H1 (cell line): ENCODE measurements at regions not wholly inside any gene's neighbourhood (a gene's known extent, or its start where the extent isn't known, plus 50 kb on each side); places are given as distances from the start of the nearest gene placed in this dataset.

Source experiments
- CTCF ChIA-PET: fragments of 300-600 bp; sonication (Branson Sonifier 250); formaldehyde crosslinking; loops from one replicate; lab custom pipeline; 2021; ENCODE audit not compliant: partially characterized antibody; lab: Charles Lee
- POLR2A ChIA-PET: fragments of 300-600 bp; sonication (Branson Sonifier 250); formaldehyde crosslinking; loops from one replicate; lab custom pipeline; 2021; ENCODE audit warnings: inconsistent platforms; ENCODE audit not compliant: partially characterized antibody; lab: Charles Lee
- DNase-seq, 2 experiments: peaks; one replicate each; pipeline versions ENCODE4 v3.0.0 to v3.0.0-alpha.2; 2010 to 2022; ENCODE audit warnings: low spot score in 2 of 2, low read depth in 1 of 2, mixed read lengths in 1 of 2
- FAIRE-seq: peaks from 2 replicates; lab custom pipeline; 2011; peaks lifted over from hg19 to GRCh38; lab: Jason Lieb, UNC
- H2AFZ ChIP-seq: 2 replicates; pipeline ENCODE4 v1.8.1; 2012; ENCODE audit warnings: low read length, inconsistent platforms
- H2AK5ac ChIP-seq: 2 replicates; pipeline ENCODE4 v1.6.1; 2013; ENCODE audit warnings: low read depth, low read length
- H2BK120ac ChIP-seq: replicated peaks from 2 replicates; pipeline ENCODE3; 2013; ENCODE audit warnings: low read depth, low read length, inconsistent platforms
- H2BK12ac ChIP-seq: 2 replicates; pipeline ENCODE4 v1.6.1; 2013; ENCODE audit warnings: low read depth, low read length
- H2BK15ac ChIP-seq: 2 replicates; pipeline ENCODE4 v1.6.1; 2013; ENCODE audit warnings: low read length
- H2BK20ac ChIP-seq: 2 replicates; pipeline ENCODE4 v1.6.1; 2013; ENCODE audit warnings: low read length
- H2BK5ac ChIP-seq: 2 replicates; pipeline ENCODE4 v1.6.1; 2013; ENCODE audit warnings: low read depth, low read length
- H3K14ac ChIP-seq: 2 replicates; pipeline ENCODE4 v1.6.1; 2013; ENCODE audit warnings: inconsistent platforms; ENCODE audit not compliant: insufficient read length
- H3K18ac ChIP-seq: 2 replicates; pipeline ENCODE4 v1.6.1; 2013; ENCODE audit warnings: low read length; ENCODE audit errors: extremely low read depth
- H3K23ac ChIP-seq: 2 replicates; pipeline ENCODE4 v1.6.1; 2013; ENCODE audit warnings: inconsistent platforms; ENCODE audit not compliant: insufficient read length
- H3K23me2 ChIP-seq: 2 replicates; pipeline ENCODE4 v1.6.1; 2013; ENCODE audit warnings: low read depth, low read length
- H3K27ac ChIP-seq: 2 replicates; pipeline ENCODE4 v1.6.1; 2011; ENCODE audit warnings: low read depth, low read length, inconsistent platforms
- H3K27me3 ChIP-seq, 4 experiments: replicated peaks in 1 of 4; 1 replicate in 1 of 4; 2 replicates in 3 of 4; pipeline versions ENCODE4 v1.6.1 to v1.8.1; 2011 to 2013; ENCODE audit warnings: low read length in 3 of 4, mild to moderate bottlenecking in 3 of 4, inconsistent platforms in 2 of 4, mixed read lengths in 2 of 4, moderate library complexity in 1 of 4; ENCODE audit not compliant: control insufficient read depth in 3 of 4, insufficient read depth in 3 of 4; ENCODE audit errors: extremely low read depth in 1 of 4
- H3K36me3 ChIP-seq, 4 experiments: 2 replicates each; pipeline versions ENCODE4 v1.6.1 to v1.8.1; 2011 to 2013; ENCODE audit warnings: mild to moderate bottlenecking in 4 of 4, low read length in 3 of 4, moderate library complexity in 2 of 4, control low read depth in 1 of 4, inconsistent platforms in 1 of 4; ENCODE audit not compliant: insufficient read depth in 4 of 4, control insufficient read depth in 2 of 4
- H3K4ac ChIP-seq: replicated peaks from 2 replicates; pipeline ENCODE3; 2013; ENCODE audit warnings: low read length, low read depth, mixed read lengths, inconsistent platforms; ENCODE audit not compliant: insufficient read length
- H3K4me1 ChIP-seq, 4 experiments: replicated peaks in 1 of 4; 1 replicate in 1 of 4; 2 replicates in 3 of 4; pipeline versions ENCODE4 v1.6.1 to v1.8.1; 2011 to 2013; ENCODE audit warnings: low read length in 3 of 4, inconsistent platforms in 2 of 4, mixed read lengths in 1 of 4; ENCODE audit not compliant: insufficient read depth in 4 of 4, control insufficient read depth in 3 of 4
- H3K4me2 ChIP-seq, 2 experiments: 2 replicates each; pipeline versions ENCODE4 v1.6.1 to v1.8.1; 2011 to 2013; ENCODE audit warnings: low read depth in 2 of 2, low read length in 2 of 2, control low read depth in 1 of 2, inconsistent platforms in 1 of 2, mild to moderate bottlenecking in 1 of 2; ENCODE audit not compliant: insufficient read depth in 1 of 2
- H3K4me3 ChIP-seq, 4 experiments: fragments of 200-600, 300-600 bp in 1 of 4; sonication (generic), shearing (Covaris generic), sonication (Bioruptor Twin) in 1 of 4; 2 replicates each; pipeline versions ENCODE4 v1.5.1 to v1.8.1; 2011 to 2016; ENCODE audit warnings: low read length in 4 of 4, low read depth in 3 of 4, control low read depth in 2 of 4, inconsistent platforms in 2 of 4, mild to moderate bottlenecking in 2 of 4, mixed read lengths in 1 of 4, moderate library complexity in 1 of 4; ENCODE audit not compliant: insufficient read depth in 2 of 4; ENCODE audit errors: extremely low read depth in 1 of 4
- H3K56ac ChIP-seq: replicated peaks from 2 replicates; pipeline ENCODE3; 2013; ENCODE audit warnings: low read depth, mild to moderate bottlenecking, mixed read lengths, low read length, inconsistent platforms; ENCODE audit not compliant: insufficient read length
- H3K79me1 ChIP-seq: 2 replicates; pipeline ENCODE4 v1.6.1; 2013; ENCODE audit warnings: low read depth, low read length, control low read depth
- H3K79me2 ChIP-seq, 2 experiments: 2 replicates each; pipeline versions ENCODE4 v1.6.1 to v1.8.1; 2012 to 2013; ENCODE audit warnings: low read length in 2 of 2, mild to moderate bottlenecking in 2 of 2, inconsistent platforms in 1 of 2; ENCODE audit not compliant: insufficient read depth in 2 of 2, control insufficient read depth in 1 of 2
- H3K9ac ChIP-seq, 4 experiments: replicated peaks in 1 of 4; 1 replicate in 1 of 4; 2 replicates in 3 of 4; pipeline versions ENCODE4 v1.6.1 to v1.8.1; 2011 to 2013; ENCODE audit warnings: low read depth in 3 of 4, low read length in 3 of 4, control low read depth in 2 of 4, mild to moderate bottlenecking in 2 of 4, moderate library complexity in 2 of 4, inconsistent platforms in 1 of 4; ENCODE audit errors: extremely low read depth in 1 of 4
- H3K9me3 ChIP-seq, 2 experiments: 2 replicates each; pipeline versions ENCODE4 v1.6.1 to v1.8.1; 2012 to 2013; ENCODE audit warnings: mild to moderate bottlenecking in 2 of 2, moderate library complexity in 2 of 2, control low read depth in 1 of 2, inconsistent platforms in 1 of 2, low read depth in 1 of 2, low read length in 1 of 2, mixed read lengths in 1 of 2; ENCODE audit not compliant: insufficient read depth in 2 of 2
- H4K20me1 ChIP-seq, 2 experiments: replicated peaks in 1 of 2; 2 replicates each; pipeline versions ENCODE3 to v1.8.1; 2011 to 2013; ENCODE audit warnings: inconsistent platforms in 2 of 2, low read length in 2 of 2, mild to moderate bottlenecking in 1 of 2; ENCODE audit not compliant: insufficient read depth in 2 of 2, control insufficient read depth in 1 of 2
- H4K5ac ChIP-seq: 2 replicates; pipeline ENCODE4 v1.6.1; 2013; ENCODE audit warnings: low read length, low read depth, mixed read lengths, inconsistent platforms; ENCODE audit not compliant: insufficient read length
- H4K8ac ChIP-seq: 2 replicates; pipeline ENCODE4 v1.8.0; 2013; ENCODE audit warnings: mild to moderate bottlenecking, moderate library complexity, low read length, inconsistent platforms; ENCODE audit not compliant: insufficient read depth; ENCODE audit errors: extremely low read depth
- H4K91ac ChIP-seq: replicated peaks from 2 replicates; pipeline ENCODE3; 2013; ENCODE audit warnings: low read length, mixed read lengths, inconsistent platforms; ENCODE audit not compliant: insufficient read length
- ATF3 ChIP-seq: IDR thresholded peaks from 2 replicates; pipeline ENCODE4 v1.6.1; 2011; ENCODE audit warnings: low read depth, mild to moderate bottlenecking, low read length; ENCODE audit not compliant: insufficient read depth
- CHD1 ChIP-seq: IDR thresholded peaks from 2 replicates; pipeline ENCODE4 v1.6.1; 2012; ENCODE audit warnings: low read depth, low read length, improper control_type of control experiment
- CHD2 ChIP-seq: IDR thresholded peaks from 2 replicates; pipeline ENCODE4 v1.6.1; 2012; ENCODE audit warnings: low read length, improper control_type of control experiment
- GTF2F1 ChIP-seq: IDR thresholded peaks from 2 replicates; pipeline ENCODE4 v1.6.1; 2012; ENCODE audit warnings: low read depth, low read length, improper control_type of control experiment, borderline replicate concordance
- HDAC6 ChIP-seq: IDR thresholded peaks from one replicate; pipeline ENCODE4 v1.7.1; 2012; ENCODE audit warnings: low read depth, mild to moderate bottlenecking, inconsistent platforms, low read length, moderate library complexity
- MAFK ChIP-seq: IDR thresholded peaks from 2 replicates; pipeline ENCODE4 v1.6.1; 2012; ENCODE audit warnings: low read depth, mild to moderate bottlenecking, improper control_type of control experiment, low read length
- PHF8 ChIP-seq: fragments of 200-600 bp; sonication (generic); conservative IDR thresholded peaks from 2 replicates; pipeline ENCODE4 v1.7.1; 2012; ENCODE audit warnings: low read depth, mild to moderate bottlenecking, inconsistent platforms, low read length, moderate library complexity
- POLR2A ChIP-seq, 2 experiments: IDR thresholded peaks; 1 replicate in 1 of 2; 2 replicates in 1 of 2; pipeline ENCODE4 v1.6.1; 2011; ENCODE audit warnings: low read depth in 2 of 2, low read length in 2 of 2, mild to moderate bottlenecking in 2 of 2; ENCODE audit errors: control extremely low read depth in 1 of 2
- POU5F1 ChIP-seq: IDR thresholded peaks from 2 replicates; pipeline ENCODE4 v1.6.1; 2011; ENCODE audit warnings: low read depth, mild to moderate bottlenecking, low read length, moderate library complexity
- SP1 ChIP-seq: IDR thresholded peaks from 2 replicates; pipeline ENCODE4 v1.6.1; 2011; ENCODE audit warnings: low read depth, low read length
- WGBS, 2 experiments: shearing (Covaris generic) in 1 of 2; methylation state at CpG; one replicate each; pipeline versions ENCODE4 v1.1.6 to v1.1.7; 2013 to 2015; ENCODE audit warnings: low lambda C conversion rate in 2 of 2, mixed read lengths in 2 of 2, inconsistent platforms in 1 of 2, low coverage in 1 of 2, missing lambda C conversion rate in 1 of 2; ENCODE audit not compliant: insufficient replicate concordance in 2 of 2, insufficient coverage in 1 of 2, insufficient read length in 1 of 2; ENCODE audit errors: extremely low coverage in 1 of 2, missing lambda C conversion rate in 1 of 2; 5-methylcytosine and 5-hydroxymethylcytosine counted together
- TF ChIP-seq, protein P1 (sequence below): IDR thresholded peaks from 2 replicates; pipeline ENCODE4 v1.6.1; 2011; ENCODE audit warnings: low read length, improper control_type of control experiment

- DNase-seq (no peak), FAIRE-seq (no peak)
- no peak overlapping the region for H2BK15ac ChIP-seq
- no peak overlapping the region for H2BK120ac ChIP-seq
- no peak overlapping the region for H3K14ac ChIP-seq
- no peak overlapping the region for H3K4ac ChIP-seq
- no peak overlapping the region for H3K18ac ChIP-seq
- no peak overlapping the region for H2AK5ac ChIP-seq
- no peak overlapping the region for H3K4me3 ChIP-seq
- H3K27me3 ChIP-seq, result no peaks in the 10 kb centered on the region
- no peaks in the 10 kb centered on the region for H3K23me2 ChIP-seq
- no peak overlapping the region for H2BK5ac ChIP-seq
- H3K79me1 ChIP-seq, result 0 out of 2 replicates have a peak, but pooled peaks cover 2% of the 10 kb centered on the region
- H4K8ac ChIP-seq, result no peak overlapping the region
- H3K79me2 ChIP-seq, result no peaks in the 10 kb centered on the region
- H3K27ac ChIP-seq, result no peak overlapping the region
- no peaks in the 10 kb centered on the region for H3K9me3 ChIP-seq
- no peak overlapping the region for H3K23ac ChIP-seq
- H3K4me1 ChIP-seq, result peaks cover 0 to 6% (median 2%) of the 10 kb centered on the region in 4 experiments; a peak in 1 of 7 replicates
- no peak overlapping the region for H3K56ac ChIP-seq
- H4K91ac ChIP-seq, result no peak overlapping the region
- no peak overlapping the region for H2AFZ ChIP-seq
- ChIA-PET POLR2A (no interaction called here), CTCF (interaction anchor here (0.7 kb wide), 1 partner anchor 12 kb away, joined by 3 read pairs; no protein-coding TSS in a partner anchor)
- H2BK12ac ChIP-seq, result no peak overlapping the region
- no peak overlapping the region for H3K9ac ChIP-seq
- H3K36me3 ChIP-seq, result no peaks in the 10 kb centered on the region
- no peak for TF ChIP-seq PHF8
- TF ChIP-seq POU5F1, result no peak
- TF ChIP-seq CHD1, result no peak
- no peak for TF ChIP-seq CHD2
- TF ChIP-seq, protein P1, sequence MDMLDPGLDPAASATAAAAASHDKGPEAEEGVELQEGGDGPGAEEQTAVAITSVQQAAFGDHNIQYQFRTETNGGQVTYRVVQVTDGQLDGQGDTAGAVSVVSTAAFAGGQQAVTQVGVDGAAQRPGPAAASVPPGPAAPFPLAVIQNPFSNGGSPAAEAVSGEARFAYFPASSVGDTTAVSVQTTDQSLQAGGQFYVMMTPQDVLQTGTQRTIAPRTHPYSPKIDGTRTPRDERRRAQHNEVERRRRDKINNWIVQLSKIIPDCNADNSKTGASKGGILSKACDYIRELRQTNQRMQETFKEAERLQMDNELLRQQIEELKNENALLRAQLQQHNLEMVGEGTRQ, result no peak
- no peak for TF ChIP-seq HDAC6
- TF ChIP-seq GTF2F1, result no peak
- TF ChIP-seq SP1, result no peak
- TF ChIP-seq MAFK, result no peak
- no peak for TF ChIP-seq POLR2A (IDR thresholded peaks at IDR 0.05; ENCODE audit: control extremely low read depth in 1 of 2, low read depth in 2 of 2, low read length in 2 of 2)
- no peak for TF ChIP-seq ATF3
- H3K4me2 ChIP-seq, result no peak overlapping the region
- H4K20me1 ChIP-seq, result no peaks in the 10 kb centered on the region
- H4K5ac ChIP-seq, result no peak overlapping the region
- no peak overlapping the region for H2BK20ac ChIP-seq
- WGBS, 2 experiments, result 86% methylated on average over 3 of the region's 3 CpGs; no CpG with 5 or more reads in 1 of the 2 experiments
Observed at GRCh38 chr9:16211946-16212345, 658.5 kb downstream of the BNC2 start.
